A549 (cell line): ENCODE measurements at regions not wholly inside any gene's neighbourhood (a gene's known extent, or its start where the extent isn't known, plus 50 kb on each side); places are given as distances from the start of the nearest gene placed in this dataset.

Experiments used
- ATAC-seq, 2 experiments: fragments of 200-7000 bp in 1 of 2; fragments of >200 bp in 1 of 2; cut with Nextera tagmentation in 1 of 2; cut with Tn5 transposase in 1 of 2; 3 replicates each; pipeline versions ENCODE4 v1.8.0 to v1.9.1; 2018 to 2020; ENCODE audit warnings: mild to moderate bottlenecking in 1 of 2, moderate library complexity in 1 of 2
- CTCF ChIA-PET: fragments of 300-600 bp; sonication (Branson Sonifier 250); formaldehyde crosslinking; extraction: SDS; loops from one replicate; lab custom pipeline; 2021; ENCODE audit warnings: antibody characterized with exemption, inconsistent platforms; lab: Yijun Ruan, JAX
- POLR2A ChIA-PET: fragments of 350-600 bp; formaldehyde crosslinking; extraction: SDS; loops from one replicate; lab custom pipeline; 2021; ENCODE audit warnings: antibody characterized with exemption, inconsistent platforms; lab: Yijun Ruan, JAX
- DNase-seq, 2 experiments: peaks; one replicate each; pipeline versions ENCODE4 v3.0.0 to v3.0.0-alpha.2; 2011 to 2016; ENCODE audit warnings: low read depth in 1 of 2, low spot score in 1 of 2
- FAIRE-seq: peaks from 2 replicates; lab custom pipeline; 2011; peaks lifted over from hg19 to GRCh38; lab: Jason Lieb, UNC
- H3K27ac ChIP-seq, 2 experiments: fragments of >200 bp; sonication (Bioruptor Twin); formaldehyde crosslinking; 3 replicates each; pipeline ENCODE4 v1.5.1; 2016 to 2017
- H3K4me1 ChIP-seq: fragments of >200 bp; sonication (Bioruptor Twin); formaldehyde crosslinking; 3 replicates; pipeline ENCODE4 v1.6.1; 2016
- H3K4me2 ChIP-seq: fragments of >200 bp; sonication (Bioruptor Twin); formaldehyde crosslinking; 3 replicates; pipeline ENCODE4 v1.6.1; 2016
- H3K4me3 ChIP-seq: fragments of >200 bp; sonication (Bioruptor Twin); formaldehyde crosslinking; 3 replicates; pipeline ENCODE4 v1.5.1; 2016
- H3K9me3 ChIP-seq: fragments of >200 bp; sonication (Bioruptor Twin); formaldehyde crosslinking; 3 replicates; pipeline ENCODE4 v1.6.1; 2016
- BCL3 ChIP-seq: fragments of >200 bp; sonication (Bioruptor Twin); formaldehyde crosslinking; IDR thresholded peaks from 3 replicates; pipeline ENCODE4 v1.6.1; 2016
- BHLHE40 ChIP-seq: IDR thresholded peaks from 2 replicates; pipeline ENCODE4 v1.6.1; 2012; ENCODE audit warnings: low read depth, low read length, inconsistent platforms
- CBX8 ChIP-seq: fragments of 200-600 bp; sonication (generic); IDR thresholded peaks from 2 replicates; pipeline ENCODE4 v1.6.1; 2016
- CEBPB ChIP-seq, 2 experiments: fragments of >200 bp in 1 of 2; sonication (Bioruptor Twin) in 1 of 2; formaldehyde crosslinking in 1 of 2; IDR thresholded peaks; 2 replicates each; pipeline ENCODE4 v1.6.1; 2012 to 2016
- CHD4 ChIP-seq: fragments of 200-600 bp; sonication (generic); IDR thresholded peaks from 2 replicates; pipeline ENCODE4 v1.6.1; 2016; ENCODE audit warnings: antibody characterized with exemption, mild to moderate bottlenecking, borderline replicate concordance
- CTCF ChIP-seq: fragments of >200 bp; sonication (Bioruptor Twin); formaldehyde crosslinking; IDR thresholded peaks from 3 replicates; pipeline ENCODE4 v1.5.1; 2016
- EHF ChIP-seq: fragments of 250-450 bp; sonication (Bioruptor Pico); IDR thresholded peaks from 2 replicates; pipeline ENCODE4 v1.5.0; 2020; ENCODE audit warnings: mild to moderate bottlenecking
- EP300 ChIP-seq, 2 experiments: fragments of >200 bp; sonication (Bioruptor Twin); formaldehyde crosslinking; IDR thresholded peaks; 2 replicates in 1 of 2; 3 replicates in 1 of 2; pipeline ENCODE4 v1.6.1; 2016 to 2017
- FOSB ChIP-seq: fragments of 250-450 bp; sonication (Bioruptor Pico); IDR thresholded peaks from 2 replicates; pipeline ENCODE4 v1.5.0; 2020; ENCODE audit warnings: mild to moderate bottlenecking, moderate library complexity
- FOSL2 ChIP-seq, 2 experiments: fragments of 450-650 bp in 1 of 2; fragments of >200 bp in 1 of 2; sonication (Bioruptor Twin) in 1 of 2; formaldehyde crosslinking; IDR thresholded peaks; 2 replicates each; pipeline versions ENCODE4 v1.5.0 to v1.6.1; 2016 to 2020; ENCODE audit warnings: mild to moderate bottlenecking in 1 of 2, moderate library complexity in 1 of 2
- FOXS1 ChIP-seq: fragments of 250-450 bp; sonication (Bioruptor Pico); IDR thresholded peaks from 2 replicates; pipeline ENCODE4 v1.5.0; 2020; ENCODE audit warnings: mild to moderate bottlenecking, moderate library complexity
- GATA3 ChIP-seq: IDR thresholded peaks from 2 replicates; pipeline ENCODE4 v1.6.1; 2012; ENCODE audit warnings: borderline replicate concordance
- HES2 ChIP-seq: fragments of >200 bp; sonication (Bioruptor Twin); formaldehyde crosslinking; IDR thresholded peaks from 2 replicates; pipeline ENCODE4 v1.6.1; 2016
- JUNB ChIP-seq: fragments of >200 bp; sonication (Bioruptor Twin); formaldehyde crosslinking; IDR thresholded peaks from 2 replicates; pipeline ENCODE4 v1.6.1; 2016
- KDM5A ChIP-seq: fragments of 200-600 bp; sonication (generic); IDR thresholded peaks from 2 replicates; pipeline ENCODE4 v1.6.1; 2016; ENCODE audit warnings: antibody characterized with exemption, mild to moderate bottlenecking
- MAFK ChIP-seq: fragments of 450-650 bp; IDR thresholded peaks from 2 replicates; pipeline ENCODE4 v1.6.1; 2014; ENCODE audit not compliant: partially characterized antibody
- MAZ ChIP-seq: fragments of 150-350 bp; IDR thresholded peaks from 2 replicates; pipeline ENCODE4 v1.6.1; 2014; ENCODE audit warnings: antibody characterized with exemption, low read depth, low read length, borderline replicate concordance
- MYC ChIP-seq: IDR thresholded peaks from 2 replicates; pipeline ENCODE4 v1.6.1; 2012; ENCODE audit warnings: mild to moderate bottlenecking, inconsistent platforms, low read length, improper control_type of control experiment, borderline replicate concordance
- NR3C1 ChIP-seq: fragments of >200 bp; sonication (Bioruptor Twin); formaldehyde crosslinking; IDR thresholded peaks from 3 replicates; pipeline ENCODE4 v1.6.1; 2017
- PHF8 ChIP-seq: fragments of 200-600 bp; sonication (generic); IDR thresholded peaks from 2 replicates; pipeline ENCODE4 v1.6.1; 2016; ENCODE audit warnings: low read depth, mild to moderate bottlenecking, antibody characterized with exemption, moderate library complexity, borderline replicate concordance
- RCOR1 ChIP-seq: fragments of 150-350 bp; IDR thresholded peaks from 2 replicates; pipeline ENCODE4 v1.6.1; 2014; ENCODE audit warnings: antibody characterized with exemption, low read length, low read depth
- RNF2 ChIP-seq: fragments of 200-600 bp; sonication (generic); IDR thresholded peaks from 2 replicates; pipeline ENCODE4 v1.6.1; 2016; ENCODE audit warnings: low read depth, mild to moderate bottlenecking, antibody characterized with exemption, moderate library complexity, borderline replicate concordance
- SMC3 ChIP-seq: fragments of >200 bp; sonication (Bioruptor Twin); formaldehyde crosslinking; IDR thresholded peaks from 3 replicates; pipeline ENCODE4 v1.6.1; 2018; ENCODE audit warnings: inconsistent platforms
- SREBF2 ChIP-seq: fragments of 450-650 bp; IDR thresholded peaks from 2 replicates; pipeline ENCODE4 v1.6.1; 2014; ENCODE audit warnings: mild to moderate bottlenecking, moderate library complexity
- ZNF302 ChIP-seq: fragments of 250-450 bp; sonication (Bioruptor Pico); IDR thresholded peaks from 2 replicates; pipeline ENCODE4 v1.9.0; 2021; ENCODE audit warnings: inconsistent platforms, mild to moderate bottlenecking, moderate library complexity
- WGBS: methylation state at CpG from one replicate; pipeline ENCODE4 v1.1.6; 2017; ENCODE audit errors: missing lambda C conversion rate; 5-methylcytosine and 5-hydroxymethylcytosine counted together

GRCh38 chr21:30057108-30057507 lies 109.5 kb downstream of the CLDN17 start:
- 0% methylated on average over 3 of the region's 3 CpGs for WGBS
- H3K4me1 ChIP-seq, result no peaks in the 10 kb centered on the region
- no peaks in the 10 kb centered on the region for H3K9me3 ChIP-seq
- H3K4me3 ChIP-seq, result no peak overlapping the region
- ChIA-PET POLR2A (no interaction called here), CTCF (no interaction called here)
- H3K27ac ChIP-seq, result no peak overlapping the region
- no peak overlapping the region for H3K4me2 ChIP-seq
- TF ChIP-seq MYC (no peak), CBX8 (no peak), CEBPB (IDR thresholded peaks at IDR 0.05) (no peak), CHD4 (no peak), JUNB (no peak), HES2 (no peak), GATA3 (no peak), ZNF302 (CRISPR knock-in tag) (no peak), MAFK (no peak)
- TF ChIP-seq, all 56 proteins: peak for 0
- no peak for ATAC-seq
- no peak for FAIRE-seq
- no peak for DNase-seq

GRCh38 chr21:30048570-30048969 lies 108.8 kb upstream of the GRIK1 start:
- no peak overlapping the region for H3K4me3 ChIP-seq
- TF ChIP-seq SMC3 (no peak), NR3C1 (no peak), MAZ (no peak), KDM5A (no peak), MAFK (no peak), BHLHE40 (no peak), EP300 (IDR thresholded peaks at IDR 0.05) (no peak), SREBF2 (no peak), PHF8 (no peak), EHF (no peak), CTCF (no peak), RCOR1 (no peak), FOXS1 (CRISPR knock-in tag) (no peak), BCL3 (no peak), FOSL2 (IDR thresholded peaks at IDR 0.05) (no peak), FOSL2 (CRISPR knock-in tag; IDR thresholded peaks at IDR 0.05) (no peak), RNF2 (no peak), FOSB (CRISPR knock-in tag) (no peak)
- no peak overlapping the region for H3K27ac ChIP-seq
- FAIRE-seq, result no peak
- POLR2A ChIA-PET, result no interaction called here
- H3K4me2 ChIP-seq, result no peak overlapping the region
- H3K4me1 ChIP-seq, result no peaks in the 10 kb centered on the region
- 7% methylated on average over 1 of the region's 1 CpG for WGBS
- no peak for DNase-seq
- ATAC-seq, result no peak
- CTCF ChIA-PET, result no interaction called here
- no peaks in the 10 kb centered on the region for H3K9me3 ChIP-seq
